ENCODE measurements at regions not wholly inside any gene's neighbourhood (a gene's known extent, or its start where the extent isn't known, plus 50 kb on each side); places are given as distances from the start of the nearest gene placed in this dataset.

DNA sequence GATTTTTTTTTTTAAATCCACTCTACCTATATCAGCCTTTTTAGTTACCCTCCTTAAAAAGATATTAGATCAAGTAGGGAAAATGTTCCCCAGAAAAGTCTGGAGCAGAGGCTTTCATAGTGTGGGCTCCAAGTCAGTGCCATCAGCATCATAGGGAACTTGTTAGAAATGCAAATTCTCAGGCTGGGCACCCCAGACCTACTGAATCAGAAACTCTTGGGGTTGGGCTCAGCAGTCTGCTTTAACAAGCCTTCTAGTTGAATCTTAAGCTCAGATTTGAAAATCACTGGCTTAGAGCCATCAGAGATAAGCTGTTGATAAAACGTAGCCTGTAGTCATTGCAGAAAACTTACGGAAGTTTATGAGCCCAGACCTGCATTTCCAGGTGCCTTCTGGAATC lies 140.1 kb downstream of the TMEM38B start:
- no peak for DNase-seq (ENCODE audit: low spot score in 2 of 2)
- no peak overlapping the region for H3K4me3 ChIP-seq (ENCODE audit: low read depth, poor library complexity, severe bottlenecking)
- intact Hi-C loops (cut with DNase I; ENCODE audit: low total_unique reads) = no loop called here
- 60 to 61% methylated on average over 2 of the region's 2 CpGs for WGBS, 2 donors
- no peak for TF ChIP-seq POLR2A (IDR thresholded peaks at IDR 0.05)
- TF ChIP-seq, protein P1, sequence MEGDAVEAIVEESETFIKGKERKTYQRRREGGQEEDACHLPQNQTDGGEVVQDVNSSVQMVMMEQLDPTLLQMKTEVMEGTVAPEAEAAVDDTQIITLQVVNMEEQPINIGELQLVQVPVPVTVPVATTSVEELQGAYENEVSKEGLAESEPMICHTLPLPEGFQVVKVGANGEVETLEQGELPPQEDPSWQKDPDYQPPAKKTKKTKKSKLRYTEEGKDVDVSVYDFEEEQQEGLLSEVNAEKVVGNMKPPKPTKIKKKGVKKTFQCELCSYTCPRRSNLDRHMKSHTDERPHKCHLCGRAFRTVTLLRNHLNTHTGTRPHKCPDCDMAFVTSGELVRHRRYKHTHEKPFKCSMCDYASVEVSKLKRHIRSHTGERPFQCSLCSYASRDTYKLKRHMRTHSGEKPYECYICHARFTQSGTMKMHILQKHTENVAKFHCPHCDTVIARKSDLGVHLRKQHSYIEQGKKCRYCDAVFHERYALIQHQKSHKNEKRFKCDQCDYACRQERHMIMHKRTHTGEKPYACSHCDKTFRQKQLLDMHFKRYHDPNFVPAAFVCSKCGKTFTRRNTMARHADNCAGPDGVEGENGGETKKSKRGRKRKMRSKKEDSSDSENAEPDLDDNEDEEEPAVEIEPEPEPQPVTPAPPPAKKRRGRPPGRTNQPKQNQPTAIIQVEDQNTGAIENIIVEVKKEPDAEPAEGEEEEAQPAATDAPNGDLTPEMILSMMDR (IDR thresholded peaks at IDR 0.05) = no peak

DNA sequence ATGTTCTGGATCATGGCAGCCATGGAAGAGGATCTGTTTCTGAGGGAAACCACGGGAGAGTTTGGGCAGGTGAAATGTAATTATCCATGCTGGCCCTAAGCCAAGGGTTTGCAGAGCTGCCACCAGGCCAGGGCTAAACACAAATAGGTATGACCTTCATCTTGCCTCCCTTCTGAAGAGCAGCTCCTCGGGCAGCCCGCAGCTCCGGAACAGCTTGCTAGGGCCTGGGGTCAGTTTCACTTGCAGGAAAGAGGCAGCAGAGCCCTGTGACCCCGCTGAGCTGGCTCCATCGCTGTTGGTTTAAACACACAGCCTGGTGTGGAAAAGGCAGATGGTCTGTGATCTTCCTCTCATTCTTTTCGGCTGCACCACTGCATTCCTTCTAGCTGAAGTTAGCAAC lies 141.4 kb downstream of the TMEM38B start:
- 65 to 68% methylated on average over 6 to 7 of the region's 7 CpGs for WGBS, 2 donors
- no peak overlapping the region for H3K4me3 ChIP-seq (ENCODE audit: low read depth, poor library complexity, severe bottlenecking)
- intact Hi-C loops (cut with DNase I; ENCODE audit: low total_unique reads) = no loop called here
- no peak for DNase-seq (ENCODE audit: low spot score in 2 of 2)
- TF ChIP-seq, protein P1 (IDR thresholded peaks at IDR 0.05) = no peak
- TF ChIP-seq POLR2A (IDR thresholded peaks at IDR 0.05) = no peak

DNA sequence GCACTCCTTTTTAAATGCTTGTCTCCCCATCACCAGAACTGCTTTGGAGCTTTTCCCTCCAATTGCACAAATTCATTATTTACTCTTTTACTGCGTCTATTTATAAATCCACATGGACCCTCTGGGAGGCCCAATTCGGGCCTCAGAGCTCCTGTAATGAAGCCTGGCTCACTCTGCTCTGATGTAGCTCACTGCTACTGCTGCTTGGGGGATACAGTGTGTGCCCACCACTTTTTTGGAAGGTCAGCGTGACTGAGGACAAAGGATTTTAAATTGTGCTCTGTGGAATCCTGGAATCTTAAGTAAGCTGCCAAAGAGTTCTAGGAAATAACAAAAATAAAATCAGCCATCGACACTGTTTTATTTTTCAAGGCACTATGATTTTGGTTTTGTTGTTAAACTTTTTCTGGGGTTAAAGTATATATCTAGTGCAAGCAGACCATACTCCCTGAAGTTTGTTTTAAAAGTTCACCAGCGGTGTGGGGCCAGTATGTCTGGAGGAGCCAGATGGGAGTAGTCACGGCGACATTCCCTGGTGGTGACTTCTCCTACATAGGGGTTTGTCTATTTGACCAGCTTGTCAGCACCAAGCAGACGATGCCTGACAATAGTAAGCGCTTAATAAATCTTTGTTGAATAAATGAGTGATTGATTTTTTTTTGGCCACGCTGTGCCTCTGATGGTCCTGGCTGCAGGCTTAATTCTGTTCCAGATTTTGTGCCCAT lies 142.8 kb downstream of the TMEM38B start:
- 70 to 79% methylated on average over 10 of the region's 10 CpGs for WGBS, 2 donors
- DNase-seq (ENCODE audit: low spot score in 2 of 2) = no peak
- no peak overlapping the region for H3K4me3 ChIP-seq (ENCODE audit: low read depth, poor library complexity, severe bottlenecking)
- intact Hi-C loops (cut with DNase I; ENCODE audit: low total_unique reads) = no loop called here
- TF ChIP-seq, protein P1 (IDR thresholded peaks at IDR 0.05) = no peak
- no peak for TF ChIP-seq POLR2A (IDR thresholded peaks at IDR 0.05)

DNA sequence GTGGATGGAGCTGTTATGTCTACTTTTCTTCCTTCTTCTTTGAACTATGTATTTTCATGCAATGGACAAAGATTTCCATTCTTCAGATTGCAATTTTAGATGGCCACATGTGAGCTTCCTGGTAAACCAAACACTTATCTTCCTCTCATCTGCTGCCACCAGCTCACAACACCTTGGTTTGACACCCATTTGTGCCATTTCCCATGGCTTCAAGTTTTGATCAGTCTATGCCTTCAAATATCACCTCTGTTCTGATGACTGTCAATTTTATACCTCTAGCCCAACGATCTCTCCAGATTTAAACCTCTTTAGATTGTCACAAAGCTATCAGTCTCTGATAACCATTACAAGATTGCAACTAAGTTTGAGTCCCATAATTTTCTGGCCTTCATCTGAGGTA lies 147.2 kb downstream of the TMEM38B start:
- TF ChIP-seq, protein P1 (IDR thresholded peaks at IDR 0.05) = no peak
- no peak for TF ChIP-seq POLR2A (IDR thresholded peaks at IDR 0.05)
- no peak for DNase-seq (ENCODE audit: low spot score in 2 of 2)
- no peak overlapping the region for H3K4me3 ChIP-seq (ENCODE audit: low read depth, poor library complexity, severe bottlenecking)
- intact Hi-C loops (cut with DNase I; ENCODE audit: low total_unique reads) = no loop called here
- WGBS, 2 donors = 89 to 95% methylated on average over 1 of the region's 1 CpG

DNA sequence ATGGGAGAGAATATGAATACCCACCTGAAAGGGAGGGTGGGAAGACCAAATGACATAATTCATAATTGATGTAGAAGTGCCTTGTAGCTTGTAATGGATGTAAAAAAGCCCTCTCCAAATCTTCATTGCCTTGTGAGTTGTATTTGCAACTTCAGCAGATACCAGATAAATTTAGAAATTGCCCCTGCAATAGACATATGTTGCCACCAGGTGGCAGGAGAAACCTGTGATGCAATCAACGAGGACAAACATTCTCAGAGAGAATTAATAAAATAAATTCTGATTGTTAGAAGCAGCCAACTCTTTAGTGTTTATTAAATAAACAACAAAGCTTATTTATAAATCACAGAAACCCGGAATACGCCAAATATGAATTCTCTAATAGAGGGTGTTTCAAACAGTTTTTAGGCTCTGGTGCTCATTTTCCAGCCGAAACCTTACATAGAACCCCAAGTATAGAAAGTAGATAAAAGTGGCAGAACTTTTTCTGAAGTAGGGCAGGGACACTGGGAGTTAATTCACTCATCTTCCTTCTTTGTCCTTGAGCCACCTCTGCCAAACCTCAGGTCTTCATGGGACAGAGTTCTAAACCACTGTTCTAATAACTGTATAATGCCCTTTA lies 147.8 kb downstream of the TMEM38B start:
- intact Hi-C loops (cut with DNase I; ENCODE audit: low total_unique reads) = no loop called here
- 56 to 65% methylated on average over 4 of the region's 4 CpGs for WGBS, 2 donors
- H3K4me3 ChIP-seq (ENCODE audit: low read depth, poor library complexity, severe bottlenecking) = no peak overlapping the region
- no peak for DNase-seq (ENCODE audit: low spot score in 2 of 2)
- no peak for TF ChIP-seq POLR2A (IDR thresholded peaks at IDR 0.05)
- TF ChIP-seq, protein P1 (IDR thresholded peaks at IDR 0.05) = no peak

Measured in lower leg skin (tissue), 4 donors.